T-cell (primary cell): ENCODE measurements at regions not wholly inside any gene's neighbourhood (a gene's known extent, or its start where the extent isn't known, plus 50 kb on each side); places are given as distances from the start of the nearest gene placed in this dataset.
"Not testable (repeated sequence)": the region's sequence is repeated elsewhere in the genome, so short reads cannot be mapped to it uniquely, and the experiment has no call there.

ENCODE experiments used
- ATAC-seq, 4 experiments: fragments of 200-7000 bp in 3 of 4; fragments of 150-1000 bp in 1 of 4; cut with Tn5 transposase; replicated peaks in 1 of 4; 1 replicate in 3 of 4; 2 replicates in 1 of 4; pipeline ENCODE4 v1.10.0; 2021; ENCODE audit warnings: moderate library complexity in 3 of 4, mild to moderate bottlenecking in 2 of 4, moderate number of reproducible peaks in 1 of 4
- CTCF ChIA-PET, 2 donors: fragments of 300-600 bp; sonication (Branson Sonifier 250); formaldehyde crosslinking; loops; one replicate each; lab custom pipeline; 2022; ENCODE audit warnings: antibody characterized with exemption in 2 of 2; lab: Charles Lee
- POLR2A ChIA-PET, 2 donors: fragments of 300-600 bp; sonication (Branson Sonifier 250); formaldehyde crosslinking; loops; one replicate each; lab custom pipeline; 2022; ENCODE audit warnings: antibody characterized with exemption in 2 of 2; lab: Charles Lee
- DNase-seq, 35 experiments: peaks; one replicate each; pipeline versions ENCODE4 v3.0.0 to v3.0.0-alpha.2; 2013 to 2023
- H3K27ac ChIP-seq: one replicate; pipeline ENCODE4 v1.5.1; 2013; ENCODE audit warnings: low read length
- H3K27me3 ChIP-seq, 2 experiments: replicated peaks in 1 of 2; 1 replicate in 1 of 2; 2 replicates in 1 of 2; pipeline versions ENCODE4 v1.6.1 to v1.7.0; 2013; ENCODE audit warnings: low read length in 1 of 2, mixed read lengths in 1 of 2; ENCODE audit not compliant: control insufficient read depth in 2 of 2, insufficient read depth in 2 of 2; ENCODE audit errors: extremely low read depth in 1 of 2
- H3K36me3 ChIP-seq, 2 donors: 1 replicate in 1 of 2; 2 replicates in 1 of 2; pipeline versions ENCODE4 v1.6.1 to v1.7.0; 2013; ENCODE audit warnings: low read length in 1 of 2; ENCODE audit not compliant: control insufficient read depth in 2 of 2, insufficient read depth in 1 of 2; ENCODE audit errors: extremely low read depth in 1 of 2
- H3K4me1 ChIP-seq, 2 experiments: 1 replicate in 1 of 2; 2 replicates in 1 of 2; pipeline versions ENCODE4 v1.6.1 to v1.7.0; 2013; ENCODE audit warnings: low read length in 2 of 2, mixed read lengths in 1 of 2; ENCODE audit not compliant: insufficient read depth in 2 of 2, control insufficient read depth in 1 of 2; ENCODE audit errors: extremely low read depth in 1 of 2
- H3K4me3 ChIP-seq, 2 donors: 1 replicate in 1 of 2; 2 replicates in 1 of 2; pipeline versions ENCODE4 v1.5.1 to v1.7.0; 2013; ENCODE audit warnings: mild to moderate bottlenecking in 2 of 2, low read length in 1 of 2, moderate library complexity in 1 of 2; ENCODE audit not compliant: control insufficient read depth in 1 of 2; ENCODE audit errors: extremely low read depth in 1 of 2
- H3K9me3 ChIP-seq: 2 replicates; pipeline ENCODE4 v1.7.0; 2013
- H3K27ac Mint-ChIP-seq, 2 donors: one replicate each; pipeline ENCODE4 v1.8.0; 2020 to 2021; ENCODE audit warnings: mild to moderate bottlenecking in 2 of 2, mixed read lengths in 2 of 2
- H3K27me3 Mint-ChIP-seq, 2 donors: one replicate each; pipeline ENCODE4 v1.8.0; 2021 to 2022; ENCODE audit warnings: mixed read lengths in 2 of 2
- H3K36me3 Mint-ChIP-seq: one replicate; pipeline ENCODE4 v1.8.0; 2021; ENCODE audit warnings: mixed read lengths
- H3K4me1 Mint-ChIP-seq, 3 donors: one replicate each; pipeline ENCODE4 v1.8.0; 2020 to 2022; ENCODE audit warnings: mixed read lengths in 3 of 3, mild to moderate bottlenecking in 1 of 3
- H3K4me3 Mint-ChIP-seq, 3 donors: one replicate each; pipeline ENCODE4 v1.8.0; 2020 to 2022; ENCODE audit warnings: mild to moderate bottlenecking in 3 of 3, mixed read lengths in 3 of 3, moderate library complexity in 3 of 3
- H3K9me3 Mint-ChIP-seq, 3 donors: one replicate each; pipeline ENCODE4 v1.8.0; 2020 to 2022; ENCODE audit warnings: mixed read lengths in 3 of 3
- WGBS: methylation state at CpG from one replicate; pipeline ENCODE4 v1.1.5; 2013; ENCODE audit warnings: missing lambda C conversion rate; ENCODE audit not compliant: insufficient coverage; 5-methylcytosine and 5-hydroxymethylcytosine counted together

DNA sequence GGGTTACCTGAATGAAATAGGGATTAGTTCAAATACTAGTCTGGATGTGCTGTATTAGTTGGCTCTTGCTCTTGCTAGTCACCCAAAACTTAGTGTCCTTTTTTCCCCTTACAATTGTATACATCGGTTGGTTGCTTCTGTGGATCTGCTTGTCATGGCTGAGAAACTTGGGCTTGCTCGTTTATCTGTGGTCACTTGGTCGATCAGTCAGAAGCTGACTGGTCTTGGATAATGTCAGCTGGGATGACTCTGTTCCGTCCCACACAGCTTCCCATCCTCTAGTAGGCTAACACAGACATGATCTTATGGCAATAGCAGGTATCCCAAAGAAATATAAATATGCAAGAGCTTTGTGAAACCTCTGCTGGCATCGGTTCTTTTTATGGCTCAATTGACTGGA, 807.4 kb downstream of the MAT2B start:
- no peaks in the 10 kb centered on the region for H3K9me3 ChIP-seq
- no peaks in the 10 kb centered on the region for H3K27me3 ChIP-seq
- CTCF ChIA-PET = no interaction called here
- no peaks in the 10 kb centered on the region for H3K36me3 ChIP-seq
- POLR2A ChIA-PET = no interaction called here
- DNase-seq (no peak), ATAC-seq (no peak)
- Mint-ChIP-seq H3K4me1 (no peaks in the 10 kb centered on the region), H3K4me3 (no peak overlapping the region), H3K9me3 (peaks cover 6 to 12% (median 8%) of the 10 kb centered on the region in 3 donors), H3K36me3 (no peaks in the 10 kb centered on the region), H3K27me3 (no peaks in the 10 kb centered on the region), H3K27ac (no peak overlapping the region)
- no peaks in the 10 kb centered on the region for H3K4me1 ChIP-seq
- no peak overlapping the region for H3K4me3 ChIP-seq
- no peak overlapping the region for H3K27ac ChIP-seq
- WGBS = 54% methylated on average over 3 of the region's 5 CpGs

DNA sequence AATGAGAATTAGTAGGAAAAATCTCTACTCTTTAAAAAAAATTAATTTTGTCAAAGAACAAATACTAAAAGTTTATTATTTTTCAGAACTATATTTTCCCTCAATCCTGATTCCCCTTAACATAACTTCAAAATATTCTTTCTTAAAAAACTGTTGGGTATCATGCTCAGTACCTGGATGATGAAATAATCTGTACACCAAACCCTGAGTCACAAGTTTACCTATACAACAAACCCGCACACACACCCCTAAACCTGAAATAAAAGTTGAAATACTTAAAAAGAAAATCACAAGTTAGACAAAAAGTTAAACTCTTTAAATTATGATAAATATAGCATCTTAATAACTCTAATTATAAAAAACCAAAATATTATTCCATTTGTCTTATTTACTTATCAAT, 812.3 kb downstream of the MAT2B start:
- POLR2A ChIA-PET = no interaction called here
- no peak overlapping the region for H3K4me3 Mint-ChIP-seq
- no peaks in the 10 kb centered on the region for H3K27me3 Mint-ChIP-seq
- WGBS = no CpG with 5 or more reads among the region's 1 CpG
- H3K4me1 ChIP-seq = no peaks in the 10 kb centered on the region
- no peaks in the 10 kb centered on the region for H3K27me3 ChIP-seq
- no peak overlapping the region for H3K27ac Mint-ChIP-seq
- no peaks in the 10 kb centered on the region for H3K4me1 Mint-ChIP-seq
- ATAC-seq (no peak), DNase-seq (no peak)
- no peak overlapping the region for H3K4me3 ChIP-seq
- no peaks in the 10 kb centered on the region for H3K36me3 ChIP-seq
- no peaks in the 10 kb centered on the region for H3K36me3 Mint-ChIP-seq
- no peaks in the 10 kb centered on the region for H3K9me3 ChIP-seq
- CTCF ChIA-PET = no interaction called here
- peaks cover 6 to 12% (median 8%) of the 10 kb centered on the region in 3 donors for H3K9me3 Mint-ChIP-seq
- no peak overlapping the region for H3K27ac ChIP-seq

DNA sequence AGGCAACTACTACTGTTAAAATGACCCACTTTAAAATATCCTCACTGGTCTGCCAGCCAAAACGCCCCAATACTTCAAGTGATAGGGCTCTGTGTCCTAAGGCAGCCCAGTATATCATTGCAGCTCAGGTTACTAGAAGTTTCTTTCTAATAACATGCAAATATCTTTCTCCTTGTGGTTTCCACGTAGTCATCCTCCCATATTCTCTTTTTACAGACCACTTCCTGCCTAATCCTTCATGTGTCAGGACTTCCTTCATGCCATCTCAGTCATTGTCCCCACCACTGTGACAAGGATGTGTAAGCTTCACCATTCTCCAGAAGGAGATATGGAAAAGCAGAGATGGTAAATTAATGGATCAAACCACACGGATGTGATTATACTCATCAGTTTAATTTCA, 813.7 kb downstream of the MAT2B start:
- H3K9me3 Mint-ChIP-seq = peaks cover 4 to 10% (median 8%) of the 10 kb centered on the region in 3 donors
- CTCF ChIA-PET = no interaction called here
- POLR2A ChIA-PET = no interaction called here
- H3K27me3 ChIP-seq = no peaks in the 10 kb centered on the region
- no peak overlapping the region for H3K4me3 ChIP-seq
- ATAC-seq (no peak), DNase-seq (no peak)
- 67% methylated on average over 1 of the region's 3 CpGs for WGBS
- no peaks in the 10 kb centered on the region for H3K4me1 Mint-ChIP-seq
- H3K27ac Mint-ChIP-seq = no peak overlapping the region
- no peaks in the 10 kb centered on the region for H3K36me3 ChIP-seq
- H3K9me3 ChIP-seq = no peaks in the 10 kb centered on the region
- no peaks in the 10 kb centered on the region for H3K27me3 Mint-ChIP-seq
- H3K36me3 Mint-ChIP-seq = no peaks in the 10 kb centered on the region
- no peaks in the 10 kb centered on the region for H3K4me1 ChIP-seq
- no peak overlapping the region for H3K27ac ChIP-seq
- H3K4me3 Mint-ChIP-seq = no peak overlapping the region

DNA sequence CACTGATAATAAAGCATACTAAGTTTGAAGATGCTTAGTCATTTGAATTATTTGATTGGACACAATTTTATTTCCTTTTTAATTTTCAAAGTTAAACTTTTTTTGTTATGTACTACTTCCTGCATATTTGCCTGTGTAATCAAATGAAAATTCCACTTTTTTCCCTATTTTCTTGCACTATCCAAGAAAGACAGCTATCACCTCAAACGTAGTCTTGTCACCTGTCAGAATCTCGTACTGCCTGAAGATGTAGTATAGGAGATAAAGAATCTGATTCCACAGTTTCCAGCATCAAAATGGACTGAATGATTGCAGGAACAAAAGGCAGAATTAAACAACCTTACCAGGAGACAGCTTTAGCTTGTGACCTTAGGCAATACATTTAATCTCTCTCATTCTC, 818.8 kb downstream of the MAT2B start:
- H3K9me3 Mint-ChIP-seq = peaks cover 11 to 31% (median 18%) of the 10 kb centered on the region in 3 donors
- Histone ChIP-seq H3K9me3 (no peaks in the 10 kb centered on the region), H3K27me3 (no peaks in the 10 kb centered on the region), H3K4me3 (no peak overlapping the region), H3K27ac (no peak overlapping the region), H3K4me1 (no peaks in the 10 kb centered on the region), H3K36me3 (no peaks in the 10 kb centered on the region)
- ATAC-seq (no peak), DNase-seq (no peak)
- no peaks in the 10 kb centered on the region for H3K27me3 Mint-ChIP-seq
- whole genome bisulfite sequencing = no CpG with 5 or more reads among the region's 2 CpGs
- POLR2A ChIA-PET = no interaction called here
- no peaks in the 10 kb centered on the region for H3K36me3 Mint-ChIP-seq
- no peaks in the 10 kb centered on the region for H3K4me1 Mint-ChIP-seq
- CTCF ChIA-PET = no interaction called here
- H3K27ac Mint-ChIP-seq = no peak overlapping the region
- no peak overlapping the region for H3K4me3 Mint-ChIP-seq

DNA sequence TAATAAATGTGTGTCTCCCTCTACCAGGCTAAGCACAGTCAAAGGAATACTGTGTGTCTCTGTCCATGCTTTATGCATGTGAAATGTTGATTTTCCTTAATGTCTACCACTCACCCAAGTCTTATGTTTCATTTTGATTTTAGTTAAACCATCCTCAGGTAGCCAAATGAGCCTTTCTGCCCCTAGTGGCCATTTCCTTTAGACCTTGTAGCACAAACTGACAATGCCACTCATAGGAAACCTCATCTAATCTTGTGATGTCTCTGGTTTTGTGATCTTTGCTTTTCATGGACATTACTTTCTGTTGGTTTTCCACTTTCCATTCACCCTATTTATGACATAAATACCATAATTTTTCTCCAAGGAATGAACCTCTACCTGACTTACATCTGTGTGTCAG, 820.8 kb downstream of the MAT2B start:
- H3K36me3 Mint-ChIP-seq = no peaks in the 10 kb centered on the region
- ChIA-PET POLR2A (no interaction called here), CTCF (no interaction called here)
- H3K9me3 Mint-ChIP-seq = peaks cover 13 to 27% (median 16%) of the 10 kb centered on the region in 3 donors
- no peak overlapping the region for H3K4me3 Mint-ChIP-seq
- H3K4me3 ChIP-seq = no peak overlapping the region
- H3K27ac Mint-ChIP-seq = no peak overlapping the region
- ATAC-seq (no peak), DNase-seq (no peak)
- no peaks in the 10 kb centered on the region for H3K4me1 ChIP-seq
- H3K36me3 ChIP-seq = no peaks in the 10 kb centered on the region
- H3K9me3 ChIP-seq = no peaks in the 10 kb centered on the region
- no peak overlapping the region for H3K27ac ChIP-seq
- H3K27me3 Mint-ChIP-seq = no peaks in the 10 kb centered on the region
- no peaks in the 10 kb centered on the region for H3K4me1 Mint-ChIP-seq
- H3K27me3 ChIP-seq = no peaks in the 10 kb centered on the region

DNA sequence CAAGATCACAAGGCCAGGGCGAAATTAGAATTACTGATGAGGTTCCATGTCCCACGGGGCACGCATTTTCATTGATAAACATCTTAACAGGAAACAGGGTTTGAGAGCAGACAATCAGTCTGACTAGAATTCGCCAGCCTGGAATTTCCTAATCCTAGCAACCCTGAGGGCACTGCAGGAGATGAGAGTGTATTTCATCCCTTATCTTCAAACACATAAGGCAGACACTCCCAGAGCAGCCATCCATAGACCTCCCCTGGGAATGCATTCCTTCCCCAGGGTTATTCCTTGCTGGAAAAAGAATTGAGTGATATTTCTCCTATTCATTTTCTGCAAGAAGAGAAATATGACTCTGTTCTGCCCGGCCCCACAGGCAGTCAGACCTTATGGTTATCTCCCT, 821.7 kb downstream of the MAT2B start:
- ATAC-seq, H3K4me3 Mint-ChIP-seq, H3K9me3 ChIP-seq, H3K4me3 ChIP-seq, H3K27ac Mint-ChIP-seq, H3K27me3 ChIP-seq, H3K36me3 Mint-ChIP-seq, H3K4me1 Mint-ChIP-seq, H3K4me1 ChIP-seq, CTCF ChIA-PET, H3K27ac ChIP-seq, H3K27me3 Mint-ChIP-seq, POLR2A ChIA-PET, H3K36me3 ChIP-seq, DNase-seq: not testable (repeated sequence)
- WGBS = 72% methylated on average over 4 of the region's 5 CpGs
- peaks cover 13 to 27% (median 16%) of the 10 kb centered on the region in 3 donors for H3K9me3 Mint-ChIP-seq
